GM12872 (cell line): ENCODE measurements at regions not wholly inside any gene's neighbourhood (a gene's known extent, or its start where the extent isn't known, plus 50 kb on each side); places are given as distances from the start of the nearest gene placed in this dataset.

Experiments used
- CTCF ChIP-seq: IDR thresholded peaks from 3 replicates; pipeline ENCODE4 v1.5.1; 2011; ENCODE audit warnings: low read depth, mild to moderate bottlenecking, low read length, moderate library complexity; ENCODE audit not compliant: insufficient read depth

GRCh38 chr4:163768014-163768413 lies 273.5 kb downstream of the TMA16 start:
- TF ChIP-seq CTCF: no peak

GRCh38 chr4:163772238-163772637 lies 277.7 kb downstream of the TMA16 start:
- no peak for TF ChIP-seq CTCF

- TF ChIP-seq CTCF: no peak
Observed at GRCh38 chr4:163773940-163774339, 279.4 kb downstream of the TMA16 start.

GRCh38 chr4:163776957-163777356 lies 282.5 kb downstream of the TMA16 start:
- no peak for TF ChIP-seq CTCF

GRCh38 chr4:163781726-163782125 lies 287.2 kb downstream of the TMA16 start:
- no peak for TF ChIP-seq CTCF

- TF ChIP-seq CTCF: no peak
Observed at GRCh38 chr4:163790231-163790630, 295.7 kb downstream of the TMA16 start.

GRCh38 chr4:163795885-163796284 lies 301.4 kb downstream of the TMA16 start:
- no peak for TF ChIP-seq CTCF

GRCh38 chr4:163804001-163804400 lies 309.5 kb downstream of the TMA16 start:
- no peak for TF ChIP-seq CTCF
